Kidney (tissue), 13 donors: ENCODE measurements at regions not wholly inside any gene's neighbourhood (a gene's known extent, or its start where the extent isn't known, plus 50 kb on each side); places are given as distances from the start of the nearest gene placed in this dataset.

Experiments
- DNase-seq, 5 donors: peaks; one replicate each; pipeline ENCODE4 v3.0.0-alpha.2; 2013 to 2020
- FAIRE-seq: peaks from 2 replicates; lab custom pipeline; 2012; peaks lifted over from hg19 to GRCh38; lab: Jason Lieb, UNC
- H3K27ac ChIP-seq, 2 donors: one replicate each; pipeline ENCODE4 v1.7.0; 2013; ENCODE audit warnings: low read depth in 2 of 2, low read length in 2 of 2, inconsistent platforms in 1 of 2
- H3K27me3 ChIP-seq: one replicate; pipeline ENCODE4 v1.7.1; 2013; ENCODE audit warnings: low read length, inconsistent platforms; ENCODE audit not compliant: control insufficient read depth, insufficient read depth
- H3K36me3 ChIP-seq, 3 donors: one replicate each; pipeline versions ENCODE4 v1.7.0 to v1.7.1; 2013; ENCODE audit warnings: low read length in 3 of 3, control low read depth in 1 of 3, inconsistent platforms in 1 of 3; ENCODE audit not compliant: insufficient read depth in 3 of 3, control insufficient read depth in 2 of 3
- H3K4me1 ChIP-seq, 3 donors: one replicate each; pipeline versions ENCODE4 v1.7.0 to v1.7.1; 2013; ENCODE audit warnings: low read length in 3 of 3, inconsistent platforms in 1 of 3, low read depth in 1 of 3; ENCODE audit not compliant: control insufficient read depth in 2 of 3, insufficient read depth in 2 of 3
- H3K4me3 ChIP-seq, 3 donors: one replicate each; pipeline versions ENCODE4 v1.7.0 to v1.8.1; 2013; ENCODE audit warnings: low read length in 3 of 3, control low read depth in 1 of 3, inconsistent platforms in 1 of 3
- H3K9ac ChIP-seq, 3 donors: one replicate each; pipeline versions ENCODE4 v1.7.0 to v1.7.1; 2013; ENCODE audit warnings: low read length in 3 of 3, control low read depth in 1 of 3, inconsistent platforms in 1 of 3
- H3K9me3 ChIP-seq, 3 donors: one replicate each; pipeline versions ENCODE4 v1.7.0 to v1.7.1; 2013; ENCODE audit warnings: low read length in 3 of 3, control low read depth in 1 of 3, inconsistent platforms in 1 of 3; ENCODE audit not compliant: control insufficient read depth in 2 of 3, insufficient read depth in 1 of 3
- intact Hi-C: fragments of 100-400 bp; cut with DNase I; formaldehyde crosslinking; loops from one replicate; pipeline ENCODE4 v1.11.1; 2022
- TF ChIP-seq, protein P1 (sequence below): IDR thresholded peaks from 3 replicates; pipeline ENCODE4 v1.5.1; 2012; ENCODE audit warnings: mild to moderate bottlenecking, moderate library complexity, borderline replicate concordance; ENCODE audit not compliant: insufficient read depth; ENCODE audit errors: extremely low read depth
- donor health status: control.
- donor health status: control.
- donor health status: control.
- donor health status: control.
- donor health status: control.
- donor health status: DM: yes; HTN: yes; CAD: no.
- donor health status: Normal renal cell carcinoma (clear cell type).

- Histone ChIP-seq H3K27ac (no peak overlapping the region), H3K27me3 (no peaks in the 10 kb centered on the region), H3K4me3 (no peak overlapping the region), H3K9ac (no peak overlapping the region), H3K4me1 (no peaks in the 10 kb centered on the region), H3K36me3 (no peaks in the 10 kb centered on the region), H3K9me3 (no peaks in the 10 kb centered on the region)
- FAIRE-seq (no peak), DNase-seq (no peak)
- TF ChIP-seq, protein P1, sequence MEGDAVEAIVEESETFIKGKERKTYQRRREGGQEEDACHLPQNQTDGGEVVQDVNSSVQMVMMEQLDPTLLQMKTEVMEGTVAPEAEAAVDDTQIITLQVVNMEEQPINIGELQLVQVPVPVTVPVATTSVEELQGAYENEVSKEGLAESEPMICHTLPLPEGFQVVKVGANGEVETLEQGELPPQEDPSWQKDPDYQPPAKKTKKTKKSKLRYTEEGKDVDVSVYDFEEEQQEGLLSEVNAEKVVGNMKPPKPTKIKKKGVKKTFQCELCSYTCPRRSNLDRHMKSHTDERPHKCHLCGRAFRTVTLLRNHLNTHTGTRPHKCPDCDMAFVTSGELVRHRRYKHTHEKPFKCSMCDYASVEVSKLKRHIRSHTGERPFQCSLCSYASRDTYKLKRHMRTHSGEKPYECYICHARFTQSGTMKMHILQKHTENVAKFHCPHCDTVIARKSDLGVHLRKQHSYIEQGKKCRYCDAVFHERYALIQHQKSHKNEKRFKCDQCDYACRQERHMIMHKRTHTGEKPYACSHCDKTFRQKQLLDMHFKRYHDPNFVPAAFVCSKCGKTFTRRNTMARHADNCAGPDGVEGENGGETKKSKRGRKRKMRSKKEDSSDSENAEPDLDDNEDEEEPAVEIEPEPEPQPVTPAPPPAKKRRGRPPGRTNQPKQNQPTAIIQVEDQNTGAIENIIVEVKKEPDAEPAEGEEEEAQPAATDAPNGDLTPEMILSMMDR: no peak
- intact Hi-C loops: no loop called here
Measured at GRCh38 chr2:118657466-118657865, 190.0 kb downstream of the EN1 start.

GRCh38 chr2:118654945-118655344 lies 192.5 kb downstream of the EN1 start:
- Histone ChIP-seq H3K36me3 (no peaks in the 10 kb centered on the region), H3K9me3 (peaks cover 0 to 3% (median 0%) of the 10 kb centered on the region in 3 donors), H3K4me3 (no peak overlapping the region), H3K27me3 (no peaks in the 10 kb centered on the region), H3K27ac (no peak overlapping the region), H3K4me1 (no peaks in the 10 kb centered on the region), H3K9ac (no peak overlapping the region)
- no peak for FAIRE-seq
- TF ChIP-seq, protein P1: no peak
- intact Hi-C loops: no loop called here
- DNase-seq: no peak

GRCh38 chr2:118650327-118650726 lies 197.1 kb downstream of the EN1 start:
- Histone ChIP-seq H3K36me3 (no peaks in the 10 kb centered on the region), H3K27me3 (no peaks in the 10 kb centered on the region), H3K4me1 (no peaks in the 10 kb centered on the region), H3K9me3 (peaks cover 0 to 5% (median 0%) of the 10 kb centered on the region in 3 donors), H3K27ac (no peak overlapping the region), H3K9ac (no peak overlapping the region), H3K4me3 (no peak overlapping the region)
- intact Hi-C loops: no loop called here
- FAIRE-seq (no peak), DNase-seq (no peak)
- TF ChIP-seq, protein P1: no peak

GRCh38 chr2:118645876-118646275 lies 201.6 kb downstream of the EN1 start:
- H3K9me3 ChIP-seq: peaks cover 0 to 3% (median 0%) of the 10 kb centered on the region in 3 donors
- H3K9ac ChIP-seq: no peak overlapping the region
- H3K36me3 ChIP-seq: no peaks in the 10 kb centered on the region
- no peak overlapping the region for H3K27ac ChIP-seq
- no peak overlapping the region for H3K4me3 ChIP-seq
- no peak for FAIRE-seq
- no peak for DNase-seq
- no peaks in the 10 kb centered on the region for H3K27me3 ChIP-seq
- H3K4me1 ChIP-seq: no peaks in the 10 kb centered on the region
- intact Hi-C loops: no loop called here
- TF ChIP-seq, protein P1: no peak
